T-helper 2 cell treated with Interferon-gamma antibody and Interleukin-4, amounts not matched to agents 5 μg/mL and 100 μg/mL, for 36 hours (primary cell): ENCODE measurements at regions not wholly inside any gene's neighbourhood (a gene's known extent, or its start where the extent isn't known, plus 50 kb on each side); places are given as distances from the start of the nearest gene placed in this dataset.

Source experiments
- DNase-seq: peaks from one replicate; pipeline ENCODE4 v3.0.0; 2021; ENCODE audit warnings: low spot score
- H3K27ac Mint-ChIP-seq: one replicate; pipeline ENCODE4 v1.8.0; 2021; ENCODE audit warnings: mild to moderate bottlenecking, mixed read lengths
- H3K27me3 Mint-ChIP-seq: one replicate; pipeline ENCODE4 v1.8.0; 2021; ENCODE audit warnings: low read depth, mixed read lengths
- H3K36me3 Mint-ChIP-seq: one replicate; pipeline ENCODE4 v1.8.0; 2021; ENCODE audit warnings: low read depth, mixed read lengths
- H3K4me1 Mint-ChIP-seq: one replicate; pipeline ENCODE4 v1.8.0; 2021; ENCODE audit warnings: low read depth, mixed read lengths
- H3K4me3 Mint-ChIP-seq: one replicate; pipeline ENCODE4 v1.8.0; 2022; ENCODE audit warnings: mild to moderate bottlenecking, moderate library complexity, mixed read lengths
- H3K9me3 Mint-ChIP-seq: one replicate; pipeline ENCODE4 v1.8.0; 2021; ENCODE audit warnings: mixed read lengths

DNA sequence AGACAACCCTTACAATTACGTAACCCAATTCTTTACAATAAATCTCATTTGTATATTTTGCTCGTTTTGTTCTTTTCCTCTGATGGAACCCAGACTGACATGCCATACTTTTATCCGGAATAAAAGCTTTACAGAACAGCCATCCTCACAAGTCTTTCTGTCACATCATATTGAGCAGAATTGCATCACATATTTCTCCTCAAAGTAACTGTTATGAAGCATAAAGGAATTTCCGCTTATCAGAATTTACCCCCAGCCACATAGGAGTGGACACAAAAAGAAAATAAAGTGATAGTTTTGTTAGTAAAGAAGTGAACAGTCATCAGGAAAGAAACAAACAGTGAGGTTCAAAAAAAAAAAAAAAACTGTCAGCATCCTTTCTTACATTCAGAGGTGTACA lies 539.5 kb upstream of the LUZP2 start:
- no peaks in the 10 kb centered on the region for H3K27me3 Mint-ChIP-seq
- no peaks in the 10 kb centered on the region for H3K9me3 Mint-ChIP-seq
- no peaks in the 10 kb centered on the region for H3K36me3 Mint-ChIP-seq
- H3K4me1 Mint-ChIP-seq, result no peaks in the 10 kb centered on the region
- H3K27ac Mint-ChIP-seq, result no peak overlapping the region
- no peak for DNase-seq
- H3K4me3 Mint-ChIP-seq, result no peak overlapping the region

DNA sequence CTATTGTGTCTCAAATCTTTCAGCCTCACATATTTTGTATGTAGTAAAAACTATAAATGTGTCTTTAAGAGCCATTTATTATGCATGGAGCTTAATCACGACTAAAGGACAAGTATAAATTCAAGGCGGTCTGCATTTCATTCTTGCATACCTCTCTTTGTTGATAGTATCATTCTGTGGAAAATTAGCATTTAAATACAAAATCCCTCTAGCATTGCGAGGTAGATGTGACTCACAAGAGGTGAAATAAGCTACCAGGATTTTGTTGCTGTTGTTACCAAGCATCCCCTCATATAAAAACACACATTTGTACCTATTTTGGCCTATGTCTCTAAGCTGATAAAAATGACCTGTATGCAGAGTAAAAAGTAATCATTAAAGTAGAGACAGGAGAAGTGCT lies 537.4 kb upstream of the LUZP2 start:
- H3K36me3 Mint-ChIP-seq, result no peaks in the 10 kb centered on the region
- no peaks in the 10 kb centered on the region for H3K4me1 Mint-ChIP-seq
- no peak overlapping the region for H3K27ac Mint-ChIP-seq
- no peaks in the 10 kb centered on the region for H3K27me3 Mint-ChIP-seq
- peaks cover 6% of the 10 kb centered on the region for H3K9me3 Mint-ChIP-seq
- no peak overlapping the region for H3K4me3 Mint-ChIP-seq
- no peak for DNase-seq

DNA sequence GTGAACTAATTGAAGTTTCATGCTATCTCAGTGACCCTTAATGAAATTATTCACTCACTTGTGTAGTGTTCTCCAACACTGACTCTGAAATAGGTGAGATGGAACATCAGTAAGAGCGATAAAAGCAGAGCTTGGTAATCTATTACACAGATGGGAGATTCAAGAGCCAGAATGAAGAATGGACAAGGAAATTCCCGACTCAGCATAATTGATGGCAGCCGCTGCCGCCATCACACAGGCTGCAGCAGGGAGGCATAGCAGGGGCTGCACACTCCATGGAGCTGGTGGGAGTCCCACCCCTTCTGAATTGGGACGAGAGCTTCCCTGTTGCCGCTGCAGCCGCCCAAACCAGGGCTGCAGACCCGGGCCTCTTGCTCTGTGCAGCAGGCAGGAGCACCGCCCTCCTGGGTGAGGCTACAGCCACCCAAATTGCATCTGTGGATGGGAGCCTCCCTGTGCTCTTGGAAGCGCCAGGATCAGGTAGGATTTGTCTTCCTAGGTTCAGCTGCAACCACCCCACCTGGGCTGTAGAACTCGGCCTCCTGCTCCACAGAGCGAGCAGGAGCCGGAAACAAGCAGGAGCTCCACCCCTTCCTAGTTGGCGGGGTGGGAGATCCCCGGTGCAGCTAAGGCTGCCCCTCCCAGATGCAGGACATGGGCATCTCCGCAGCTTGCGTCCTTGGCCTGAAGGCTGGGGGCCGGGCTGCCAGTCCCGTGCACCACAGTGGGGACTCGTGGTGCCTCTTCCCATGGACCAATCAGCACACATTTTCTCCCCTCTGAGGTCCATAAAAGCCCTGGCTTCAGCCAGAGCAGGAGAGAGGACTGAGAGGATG lies 535.1 kb upstream of the LUZP2 start:
- Mint-ChIP-seq H3K36me3 (no peaks in the 10 kb centered on the region), H3K27me3 (no peaks in the 10 kb centered on the region), H3K4me1 (no peaks in the 10 kb centered on the region), H3K9me3 (peaks cover 6% of the 10 kb centered on the region), H3K27ac (no peak overlapping the region), H3K4me3 (no peak overlapping the region)
- no peak for DNase-seq

DNA sequence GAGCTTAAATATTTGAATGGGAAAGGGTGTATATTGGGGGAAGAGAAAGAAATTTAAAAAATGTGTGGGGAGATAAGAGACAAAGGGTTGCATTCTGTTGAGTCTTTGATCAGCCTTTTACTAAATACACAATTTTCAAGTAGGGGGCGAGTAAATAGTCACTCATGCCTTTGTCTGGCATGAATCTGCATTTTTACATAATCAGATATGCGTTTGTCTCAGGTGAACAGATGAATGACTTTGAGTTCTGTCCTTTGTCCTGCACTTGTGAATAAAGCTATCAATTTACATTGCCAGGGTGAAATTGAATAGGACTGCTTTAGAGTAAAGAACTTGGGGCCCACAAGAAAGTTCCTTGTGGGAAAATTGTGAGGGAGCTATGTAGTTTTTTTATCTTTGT lies 523.6 kb upstream of the LUZP2 start:
- Mint-ChIP-seq H3K4me3 (no peak overlapping the region), H3K27me3 (no peaks in the 10 kb centered on the region), H3K9me3 (peaks cover 4% of the 10 kb centered on the region), H3K4me1 (no peaks in the 10 kb centered on the region), H3K36me3 (no peaks in the 10 kb centered on the region), H3K27ac (no peak overlapping the region)
- DNase-seq, result no peak

DNA sequence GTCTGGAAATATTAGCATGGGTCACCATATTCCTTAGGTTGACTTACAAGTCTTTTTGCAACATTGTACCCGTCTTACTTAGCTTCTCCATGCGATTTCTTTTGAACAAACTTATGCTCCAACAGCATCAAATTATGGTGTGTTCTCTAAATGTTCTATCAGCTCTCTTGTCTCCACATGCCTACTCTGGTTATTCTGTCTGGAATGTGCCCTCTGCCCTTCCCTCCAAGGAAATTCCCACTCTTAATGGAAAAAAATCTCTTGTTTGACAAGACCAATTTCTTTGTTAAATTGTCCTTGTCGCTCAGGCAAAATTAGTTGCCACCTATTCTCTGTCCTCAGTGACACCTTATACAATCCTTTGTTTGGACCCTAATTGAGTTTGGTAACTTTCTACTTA lies 522.8 kb upstream of the LUZP2 start:
- no peak for DNase-seq

DNA sequence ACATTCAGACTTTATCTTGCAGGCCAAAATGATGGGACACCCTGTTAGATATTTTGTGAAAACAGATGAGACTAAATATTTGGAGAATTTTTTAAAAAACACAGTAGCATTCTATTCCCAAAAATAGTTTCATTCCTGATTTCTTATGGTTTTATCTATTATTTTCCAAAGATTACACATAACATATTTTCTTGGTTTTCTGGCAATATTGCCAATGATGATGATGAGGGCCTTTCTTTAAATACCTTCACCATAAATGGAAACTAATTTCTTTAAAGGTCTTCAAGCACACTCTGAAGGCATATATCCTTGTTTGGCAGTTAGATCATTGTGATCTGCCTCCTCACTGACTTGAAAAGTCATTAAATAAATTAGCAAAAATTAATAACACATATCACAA lies 522.3 kb upstream of the LUZP2 start:
- Mint-ChIP-seq H3K36me3 (no peaks in the 10 kb centered on the region), H3K9me3 (peaks cover 4% of the 10 kb centered on the region), H3K27ac (no peak overlapping the region), H3K4me3 (no peak overlapping the region), H3K27me3 (no peaks in the 10 kb centered on the region), H3K4me1 (no peaks in the 10 kb centered on the region)
- no peak for DNase-seq

More for the DNA sequence above, 522.8 kb upstream of the LUZP2 start:
- peaks cover 4% of the 10 kb centered on the region for H3K9me3 Mint-ChIP-seq
- no peaks in the 10 kb centered on the region for H3K27me3 Mint-ChIP-seq
- no peak overlapping the region for H3K4me3 Mint-ChIP-seq
- H3K4me1 Mint-ChIP-seq, result no peaks in the 10 kb centered on the region
- no peak overlapping the region for H3K27ac Mint-ChIP-seq
- no peaks in the 10 kb centered on the region for H3K36me3 Mint-ChIP-seq

DNA sequence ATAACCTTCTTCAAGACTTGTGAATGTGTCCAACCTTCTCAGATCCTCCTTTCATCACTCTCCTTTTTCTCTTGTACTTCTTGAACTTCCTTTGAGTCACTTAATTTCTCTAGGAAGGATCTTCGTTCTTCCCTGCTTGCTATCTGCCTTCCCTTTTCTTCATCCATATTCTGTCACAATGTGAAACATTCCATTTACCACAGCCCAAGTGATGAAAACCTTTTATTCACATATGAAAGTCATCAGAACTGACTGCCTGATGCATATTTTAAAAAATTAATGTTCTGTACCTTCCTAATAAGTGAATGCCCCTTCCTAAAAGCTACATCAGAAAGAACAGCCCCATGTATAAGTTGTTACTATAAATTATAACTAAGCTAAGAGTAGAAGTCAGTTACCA lies 520.4 kb upstream of the LUZP2 start:
- DNase-seq, result no peak
- Mint-ChIP-seq H3K36me3 (no peaks in the 10 kb centered on the region), H3K4me1 (no peaks in the 10 kb centered on the region), H3K9me3 (peaks cover 4% of the 10 kb centered on the region), H3K27ac (no peak overlapping the region), H3K4me3 (no peak overlapping the region), H3K27me3 (no peaks in the 10 kb centered on the region)

DNA sequence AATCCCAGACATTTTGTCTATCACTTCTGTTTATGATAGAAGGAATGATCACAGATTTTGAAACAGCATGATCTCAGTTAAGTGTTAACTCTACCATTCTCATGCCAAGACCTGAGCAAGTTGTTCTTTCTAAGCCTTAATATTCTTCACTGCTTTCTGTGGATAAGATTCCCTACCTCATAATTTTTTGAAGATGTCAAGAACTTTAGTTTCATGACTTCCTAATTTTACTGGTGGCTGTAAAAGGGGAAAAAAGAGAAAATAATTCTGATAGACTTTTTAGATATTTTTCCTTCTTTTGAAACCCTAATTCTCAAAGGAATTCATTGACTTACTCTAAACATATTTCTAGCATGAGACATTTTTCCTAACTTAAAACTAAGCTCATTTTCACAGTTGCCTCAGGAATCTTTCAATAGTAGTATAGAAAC lies 520.0 kb upstream of the LUZP2 start:
- peaks cover 4% of the 10 kb centered on the region for H3K9me3 Mint-ChIP-seq
- no peaks in the 10 kb centered on the region for H3K36me3 Mint-ChIP-seq
- no peaks in the 10 kb centered on the region for H3K27me3 Mint-ChIP-seq
- H3K4me3 Mint-ChIP-seq, result no peak overlapping the region
- no peak for DNase-seq
- H3K27ac Mint-ChIP-seq, result no peak overlapping the region
- H3K4me1 Mint-ChIP-seq, result no peaks in the 10 kb centered on the region

DNA sequence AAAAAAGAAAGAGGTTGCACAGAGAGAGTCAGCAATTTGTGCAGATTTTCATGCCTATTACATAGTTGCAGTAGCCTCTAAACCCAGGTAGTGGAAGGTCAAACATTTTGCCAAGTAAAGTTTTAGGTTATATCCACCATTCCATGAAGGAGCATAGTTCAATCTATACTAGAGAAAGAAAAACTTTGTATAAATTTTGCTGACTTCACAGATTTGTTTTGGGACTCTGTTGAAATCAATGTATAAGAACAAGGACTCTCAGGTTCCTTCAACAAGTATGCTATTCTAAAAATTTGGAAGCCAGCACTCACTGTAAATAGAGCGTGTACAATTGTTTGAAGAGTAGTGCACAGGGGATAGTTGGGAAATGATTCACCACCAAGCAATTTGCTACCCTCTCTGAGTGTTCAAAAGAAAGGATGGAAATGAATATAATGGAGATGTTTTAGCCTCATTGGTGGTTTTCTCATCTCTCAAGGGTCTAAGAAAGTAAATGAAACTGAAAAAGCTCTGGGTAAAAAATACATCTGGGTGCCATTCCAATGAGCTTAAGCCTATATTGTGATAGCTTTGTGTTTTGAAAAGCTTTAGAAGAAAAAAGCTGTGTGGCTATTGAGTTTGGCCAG lies 508.4 kb upstream of the LUZP2 start:
- Mint-ChIP-seq H3K27ac (no peak overlapping the region), H3K36me3 (no peaks in the 10 kb centered on the region), H3K4me3 (no peak overlapping the region), H3K4me1 (no peaks in the 10 kb centered on the region), H3K27me3 (no peaks in the 10 kb centered on the region), H3K9me3 (peaks cover 28% of the 10 kb centered on the region)
- no peak for DNase-seq

DNA sequence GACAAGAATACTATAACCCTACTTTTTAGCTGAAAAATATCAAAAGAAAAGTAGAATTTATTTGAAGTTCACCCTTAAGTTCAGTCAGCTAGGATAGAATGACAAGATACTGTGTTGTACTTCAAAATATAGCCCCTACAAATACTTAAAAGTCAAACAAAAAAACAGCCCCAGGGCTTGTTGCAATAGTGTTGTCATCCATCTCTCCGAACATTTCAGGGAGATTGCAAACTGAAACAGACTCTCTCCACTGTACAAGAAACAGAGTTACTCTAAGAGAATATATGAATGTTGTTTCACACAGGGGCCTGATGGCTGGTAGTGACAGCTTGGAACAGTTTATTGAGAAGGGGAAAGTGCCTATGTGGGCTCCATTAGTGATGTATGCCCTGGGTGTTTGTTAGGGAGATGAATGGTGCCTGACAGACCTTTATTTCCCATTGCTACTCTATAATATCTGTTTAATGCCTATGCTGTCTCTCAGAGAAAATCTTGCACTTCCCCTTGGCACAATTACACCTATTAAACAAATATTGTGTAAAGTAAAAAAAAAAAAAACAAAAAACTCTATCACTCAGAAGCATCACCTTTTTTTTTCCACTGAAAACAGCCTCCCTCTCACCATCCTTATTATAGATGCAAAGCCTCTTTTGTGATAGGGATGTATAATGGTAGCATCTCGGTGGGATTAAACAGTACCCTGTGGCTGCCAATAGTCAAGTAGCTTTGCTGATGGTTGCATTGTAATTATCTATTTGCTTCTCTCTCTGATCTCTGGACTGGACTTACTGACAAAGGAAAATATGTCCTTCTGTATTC lies 506.3 kb upstream of the LUZP2 start:
- DNase-seq, result no peak
- no peak overlapping the region for H3K4me3 Mint-ChIP-seq
- no peaks in the 10 kb centered on the region for H3K36me3 Mint-ChIP-seq
- no peak overlapping the region for H3K27ac Mint-ChIP-seq
- H3K9me3 Mint-ChIP-seq, result peaks cover 30% of the 10 kb centered on the region
- no peaks in the 10 kb centered on the region for H3K27me3 Mint-ChIP-seq
- H3K4me1 Mint-ChIP-seq, result no peaks in the 10 kb centered on the region

DNA sequence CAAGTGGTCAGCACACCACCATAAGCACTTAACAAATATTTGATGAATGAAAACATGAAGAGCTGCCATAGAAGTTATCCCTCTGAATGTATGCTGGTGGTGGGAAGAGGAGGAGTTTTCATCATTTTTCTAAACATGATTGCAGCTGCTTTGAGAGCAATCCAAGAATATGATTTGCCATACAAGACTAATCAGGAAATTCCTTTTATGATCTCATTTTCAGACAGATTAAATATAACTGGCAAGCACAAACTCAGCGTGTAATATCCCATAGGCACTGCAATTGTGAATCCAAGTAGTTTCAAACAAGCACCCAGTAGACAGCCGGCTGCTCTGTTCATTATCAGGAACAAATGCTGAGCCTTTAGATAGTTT lies 505.7 kb upstream of the LUZP2 start:
- no peak overlapping the region for H3K27ac Mint-ChIP-seq
- H3K27me3 Mint-ChIP-seq, result no peaks in the 10 kb centered on the region
- DNase-seq, result no peak
- no peak overlapping the region for H3K4me3 Mint-ChIP-seq
- peaks cover 31% of the 10 kb centered on the region for H3K9me3 Mint-ChIP-seq
- no peaks in the 10 kb centered on the region for H3K4me1 Mint-ChIP-seq
- H3K36me3 Mint-ChIP-seq, result no peaks in the 10 kb centered on the region

DNA sequence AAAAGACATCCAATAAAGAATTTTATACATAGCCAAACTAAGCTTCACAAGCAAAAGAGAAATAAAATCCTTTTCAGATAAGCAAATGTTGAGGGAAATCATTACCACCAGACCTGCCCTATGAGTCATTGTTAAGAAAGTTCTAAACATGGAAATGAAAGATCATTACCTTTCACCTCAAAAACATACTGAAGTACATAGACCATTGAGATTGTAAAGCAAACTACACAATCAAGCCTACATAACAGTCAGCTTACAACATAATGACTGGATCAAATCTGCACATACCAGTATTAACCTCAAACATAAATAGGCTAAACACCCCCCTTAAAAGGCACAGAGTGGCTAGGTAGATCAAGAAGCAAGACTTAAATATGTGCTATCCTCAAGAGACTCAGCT lies 501.0 kb upstream of the LUZP2 start:
- no peak for DNase-seq
- H3K27ac Mint-ChIP-seq, result no peak overlapping the region
- H3K27me3 Mint-ChIP-seq, result no peaks in the 10 kb centered on the region
- H3K36me3 Mint-ChIP-seq, result no peaks in the 10 kb centered on the region
- H3K4me1 Mint-ChIP-seq, result no peaks in the 10 kb centered on the region
- peaks cover 50% of the 10 kb centered on the region for H3K9me3 Mint-ChIP-seq
- no peak overlapping the region for H3K4me3 Mint-ChIP-seq

DNA sequence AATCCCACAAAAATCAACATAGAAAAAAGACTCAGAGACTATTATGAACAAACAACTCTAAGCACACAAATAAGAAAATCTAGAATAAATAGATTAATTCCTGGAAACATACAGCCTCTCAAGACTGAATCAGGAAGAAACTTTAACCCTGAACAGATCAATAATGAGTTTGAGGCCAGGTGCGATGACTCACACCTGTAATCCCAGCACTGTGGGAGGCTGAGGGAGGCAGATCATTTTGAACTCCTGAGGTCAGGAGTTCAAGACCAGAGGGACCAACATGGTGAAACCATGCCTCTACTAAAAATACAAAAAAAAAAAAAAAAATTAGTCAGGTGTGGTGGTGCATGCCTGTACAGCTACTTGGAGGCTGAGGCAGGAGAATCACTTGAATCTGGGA lies 499.5 kb upstream of the LUZP2 start:
- H3K9me3 Mint-ChIP-seq, result peaks cover 58% of the 10 kb centered on the region
- no peak overlapping the region for H3K4me3 Mint-ChIP-seq
- H3K36me3 Mint-ChIP-seq, result no peaks in the 10 kb centered on the region
- no peaks in the 10 kb centered on the region for H3K4me1 Mint-ChIP-seq
- H3K27me3 Mint-ChIP-seq, result no peaks in the 10 kb centered on the region
- DNase-seq, result no peak
- no peak overlapping the region for H3K27ac Mint-ChIP-seq

DNA sequence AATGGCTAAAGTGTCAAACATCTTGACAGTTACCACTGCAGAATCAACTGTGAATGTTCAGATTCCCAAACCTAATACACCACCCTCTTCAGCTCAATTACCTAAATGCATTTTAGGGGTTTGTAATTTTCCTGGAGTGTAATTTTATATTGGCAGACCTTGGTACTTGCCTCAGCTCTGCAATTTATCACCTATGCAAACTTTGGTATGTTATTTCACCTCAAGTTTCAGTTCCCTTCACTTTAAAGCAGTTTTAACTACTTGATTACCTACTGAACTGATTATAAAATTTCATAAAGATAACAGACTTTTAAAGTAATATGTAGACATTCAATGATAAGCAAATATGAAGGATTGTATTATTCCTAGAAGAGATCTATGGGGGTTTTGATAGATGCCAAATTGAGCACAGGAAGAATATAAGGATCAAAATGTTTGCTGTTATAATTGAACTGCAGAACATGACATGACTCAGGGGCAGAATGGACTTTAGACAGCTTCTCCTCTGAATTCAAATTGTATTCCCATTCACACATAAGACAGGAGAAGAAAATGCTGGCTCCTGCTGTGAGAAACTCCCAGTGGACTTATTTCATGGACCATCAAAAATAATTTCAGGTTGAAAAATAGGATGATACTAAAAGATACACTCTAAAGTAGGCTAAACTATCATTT lies 491.5 kb upstream of the LUZP2 start:
- Mint-ChIP-seq H3K9me3 (peaks cover 37% of the 10 kb centered on the region), H3K36me3 (no peaks in the 10 kb centered on the region), H3K27me3 (no peaks in the 10 kb centered on the region), H3K4me3 (no peak overlapping the region), H3K4me1 (no peaks in the 10 kb centered on the region), H3K27ac (no peak overlapping the region)
- no peak for DNase-seq
